Endothelial cell of umbilical vein (primary cell): ENCODE measurements at regions not wholly inside any gene's neighbourhood (a gene's known extent, or its start where the extent isn't known, plus 50 kb on each side); places are given as distances from the start of the nearest gene placed in this dataset.

Experiments
- BruUV-seq: library from RNA; stranded (reverse); fragments of 400-500 nt; replicated peaks from 2 replicates; lab custom pipeline; 2021; lab: Mats Ljungman, UMichigan
- CTCF ChIA-PET: fragments of 300-600, 350-600 bp; sonication (Branson Sonifier 250); formaldehyde crosslinking; loops from one replicate; lab custom pipeline; 2021; ENCODE audit warnings: antibody characterized with exemption, inconsistent platforms; lab: Charles Lee
- POLR2A ChIA-PET: fragments of 300-600, 350-600 bp; sonication (Branson Sonifier 250); formaldehyde crosslinking; loops from one replicate; lab custom pipeline; 2021; ENCODE audit warnings: antibody characterized with exemption, inconsistent platforms; lab: Charles Lee
- DNase-seq: peaks from one replicate; pipeline ENCODE4 v3.0.0-alpha.2; 2011; ENCODE audit warnings: low read depth, low spot score
- FAIRE-seq: peaks from 2 replicates; lab custom pipeline; 2011; peaks lifted over from hg19 to GRCh38; lab: Jason Lieb, UNC
- H2AFZ ChIP-seq: 2 replicates; pipeline ENCODE4 v1.6.0; 2012; ENCODE audit warnings: low read depth, low read length, control low read depth, inconsistent platforms
- H3K27ac ChIP-seq: 2 replicates; pipeline ENCODE4 v1.5.1; 2011; ENCODE audit warnings: low read depth, mild to moderate bottlenecking, control low read depth, low read length, moderate library complexity; ENCODE audit not compliant: insufficient read depth
- H3K27me3 ChIP-seq, 2 experiments: 2 replicates each; pipeline versions ENCODE4 v1.6.0 to v1.6.1; 2011; ENCODE audit warnings: low read length in 2 of 2, mixed read lengths in 1 of 2; ENCODE audit not compliant: control insufficient read depth in 2 of 2, insufficient read depth in 2 of 2
- H3K36me3 ChIP-seq, 2 experiments: 2 replicates in 1 of 2; 3 replicates in 1 of 2; pipeline ENCODE4 v1.5.1; 2011; ENCODE audit warnings: low read length in 2 of 2, mild to moderate bottlenecking in 1 of 2, moderate library complexity in 1 of 2; ENCODE audit not compliant: control insufficient read depth in 2 of 2, insufficient read depth in 2 of 2; ENCODE audit errors: extremely low read depth in 1 of 2
- H3K4me1 ChIP-seq: 3 replicates; pipeline ENCODE4 v1.5.1; 2011; ENCODE audit warnings: mild to moderate bottlenecking, low read length; ENCODE audit not compliant: control insufficient read depth, insufficient read depth; ENCODE audit errors: extremely low read depth
- H3K4me2 ChIP-seq: 2 replicates; pipeline ENCODE4 v1.6.1; 2011; ENCODE audit warnings: low read length, control low read depth, mixed read lengths; ENCODE audit not compliant: insufficient read depth
- H3K4me3 ChIP-seq, 3 experiments: fragments of 200-600 bp in 1 of 3; sonication (generic), shearing (Covaris generic) in 1 of 3; replicated peaks in 1 of 3; 2 replicates each; pipeline ENCODE4 v1.5.1; 2011 to 2016; ENCODE audit warnings: control low read depth in 3 of 3, low read length in 3 of 3, mild to moderate bottlenecking in 2 of 3, inconsistent platforms in 1 of 3, low read depth in 1 of 3, moderate library complexity in 1 of 3; ENCODE audit not compliant: insufficient read depth in 1 of 3
- H3K79me2 ChIP-seq: 2 replicates; pipeline ENCODE4 v1.6.0; 2012; ENCODE audit warnings: low read length, inconsistent platforms; ENCODE audit not compliant: control insufficient read depth, insufficient read depth
- H3K9ac ChIP-seq: replicated peaks from 2 replicates; pipeline ENCODE3; 2011; ENCODE audit warnings: low read length, control low read depth; ENCODE audit not compliant: insufficient read depth; ENCODE audit errors: extremely low read depth
- H3K9me1 ChIP-seq: replicated peaks from 3 replicates; pipeline ENCODE4 v1.6.0; 2011; ENCODE audit warnings: mild to moderate bottlenecking, low read length; ENCODE audit not compliant: control insufficient read depth, insufficient read depth; ENCODE audit errors: extremely low read depth
- H3K9me3 ChIP-seq: replicated peaks from 2 replicates; pipeline ENCODE4 v1.5.1; 2012; ENCODE audit warnings: low read length, inconsistent platforms; ENCODE audit not compliant: control insufficient read depth, insufficient read depth
- H4K20me1 ChIP-seq: replicated peaks from 2 replicates; pipeline ENCODE3; 2011; ENCODE audit warnings: mild to moderate bottlenecking, low read length; ENCODE audit not compliant: control insufficient read depth, insufficient read depth; ENCODE audit errors: extremely low read depth
- CTCF ChIP-seq, 2 donors: IDR thresholded peaks; 1 replicate in 1 of 2; 2 replicates in 1 of 2; pipeline ENCODE4 v1.5.1; 2011; ENCODE audit warnings: low read length in 2 of 2, mild to moderate bottlenecking in 2 of 2, moderate library complexity in 2 of 2, control low read depth in 1 of 2, inconsistent platforms in 1 of 2, low read depth in 1 of 2; ENCODE audit not compliant: insufficient read depth in 1 of 2; ENCODE audit errors: extremely low read depth in 1 of 2
- EZH2 ChIP-seq: IDR thresholded peaks from 2 replicates; pipeline ENCODE4 v1.6.1; 2012; ENCODE audit warnings: borderline replicate concordance, low read depth, mild to moderate bottlenecking, moderate library complexity, low read length, inconsistent platforms; ENCODE audit not compliant: severe bottlenecking
- FOS ChIP-seq: IDR thresholded peaks from 2 replicates; pipeline ENCODE4 v1.6.1; 2011; ENCODE audit warnings: mild to moderate bottlenecking, low read length, moderate library complexity, borderline replicate concordance; ENCODE audit not compliant: insufficient read depth
- GATA2 ChIP-seq: IDR thresholded peaks from 2 replicates; pipeline ENCODE4 v1.7.0; 2011; ENCODE audit warnings: low read depth, mild to moderate bottlenecking, moderate library complexity, mixed read lengths, low read length; ENCODE audit not compliant: insufficient read length, insufficient read depth
- JUN ChIP-seq: IDR thresholded peaks from 2 replicates; pipeline ENCODE4 v1.6.1; 2011; ENCODE audit warnings: borderline replicate concordance, low read depth; ENCODE audit not compliant: insufficient read length, insufficient read depth
- MAX ChIP-seq: IDR thresholded peaks from 2 replicates; pipeline ENCODE4 v1.6.1; 2011; ENCODE audit not compliant: insufficient read depth, insufficient read length
- MYC ChIP-seq: IDR thresholded peaks from one replicate; pipeline ENCODE4 v1.6.1; 2011; ENCODE audit warnings: mild to moderate bottlenecking, low read depth, low read length
- POLR2A ChIP-seq: IDR thresholded peaks from 2 replicates; pipeline ENCODE4 v1.6.1; 2012; ENCODE audit warnings: low read depth, mild to moderate bottlenecking, control low read depth, low read length
- POLR2AphosphoS5 ChIP-seq: IDR thresholded peaks from 2 replicates; pipeline ENCODE4 v1.6.1; 2012; ENCODE audit warnings: low read depth, mild to moderate bottlenecking, control low read depth, low read length, moderate library complexity; ENCODE audit not compliant: insufficient read depth
- dilution Hi-C: fragments of 300-500 bp; cut with MboI; formaldehyde crosslinking; loops from one replicate; pipeline ENCODE4 v1.15.0; 2019; ENCODE audit warnings: low sequenced_read_pairs; ENCODE audit not compliant: extremely low pct_ligation_motif_present
- intact Hi-C: fragments of 100-400 bp; cut with micrococcal nuclease; formaldehyde crosslinking; loops from one replicate; pipeline ENCODE4 v1.10.0; 2022

- CTCF ChIA-PET: no interaction called here
- Histone ChIP-seq H3K36me3 (no peaks in the 10 kb centered on the region), H4K20me1 (no peaks in the 10 kb centered on the region), H2AFZ (no peak overlapping the region), H3K9ac (no peak overlapping the region), H3K79me2 (no peaks in the 10 kb centered on the region), H3K27ac (no peak overlapping the region), H3K9me1 (no peaks in the 10 kb centered on the region), H3K4me1 (no peaks in the 10 kb centered on the region), H3K9me3 (peaks cover 5% of the 10 kb centered on the region), H3K4me2 (no peak overlapping the region), H3K27me3 (no peaks in the 10 kb centered on the region), H3K4me3 (no peak overlapping the region)
- intact Hi-C loops (no loop called here), dilution Hi-C loops (no loop called here)
- TF ChIP-seq POLR2AphosphoS5 (no peak), MYC (no peak), FOS (no peak), GATA2 (no peak), JUN (no peak), CTCF (IDR thresholded peaks at IDR 0.05; ENCODE audit: extremely low read depth in 1 of 2, insufficient read depth in 1 of 2, low read depth in 1 of 2, low read length in 2 of 2) (no peak), MAX (no peak), POLR2A (no peak), EZH2 (no peak)
- DNase-seq (no peak), FAIRE-seq (no peak)
- POLR2A ChIA-PET: no interaction called here
- no TSS peak for BruUV-seq
Measured at GRCh38 chr2:7930800-7931635, 750.8 kb upstream of the ID2 start.
